ENCODE measurements at regions not wholly inside any gene's neighbourhood (a gene's known extent, or its start where the extent isn't known, plus 50 kb on each side); places are given as distances from the start of the nearest gene placed in this dataset.

GRCh38 chr2:195486987-195487644 lies 169.9 kb upstream of the SLC39A10 start:
- TF ChIP-seq, protein P1, sequence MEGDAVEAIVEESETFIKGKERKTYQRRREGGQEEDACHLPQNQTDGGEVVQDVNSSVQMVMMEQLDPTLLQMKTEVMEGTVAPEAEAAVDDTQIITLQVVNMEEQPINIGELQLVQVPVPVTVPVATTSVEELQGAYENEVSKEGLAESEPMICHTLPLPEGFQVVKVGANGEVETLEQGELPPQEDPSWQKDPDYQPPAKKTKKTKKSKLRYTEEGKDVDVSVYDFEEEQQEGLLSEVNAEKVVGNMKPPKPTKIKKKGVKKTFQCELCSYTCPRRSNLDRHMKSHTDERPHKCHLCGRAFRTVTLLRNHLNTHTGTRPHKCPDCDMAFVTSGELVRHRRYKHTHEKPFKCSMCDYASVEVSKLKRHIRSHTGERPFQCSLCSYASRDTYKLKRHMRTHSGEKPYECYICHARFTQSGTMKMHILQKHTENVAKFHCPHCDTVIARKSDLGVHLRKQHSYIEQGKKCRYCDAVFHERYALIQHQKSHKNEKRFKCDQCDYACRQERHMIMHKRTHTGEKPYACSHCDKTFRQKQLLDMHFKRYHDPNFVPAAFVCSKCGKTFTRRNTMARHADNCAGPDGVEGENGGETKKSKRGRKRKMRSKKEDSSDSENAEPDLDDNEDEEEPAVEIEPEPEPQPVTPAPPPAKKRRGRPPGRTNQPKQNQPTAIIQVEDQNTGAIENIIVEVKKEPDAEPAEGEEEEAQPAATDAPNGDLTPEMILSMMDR (IDR thresholded peaks at IDR 0.05), result no peak
- no peak for TF ChIP-seq ZFX (IDR thresholded peaks at IDR 0.05; ENCODE audit: borderline replicate concordance)
- H3K27ac ChIP-seq, result no peak overlapping the region

DNA sequence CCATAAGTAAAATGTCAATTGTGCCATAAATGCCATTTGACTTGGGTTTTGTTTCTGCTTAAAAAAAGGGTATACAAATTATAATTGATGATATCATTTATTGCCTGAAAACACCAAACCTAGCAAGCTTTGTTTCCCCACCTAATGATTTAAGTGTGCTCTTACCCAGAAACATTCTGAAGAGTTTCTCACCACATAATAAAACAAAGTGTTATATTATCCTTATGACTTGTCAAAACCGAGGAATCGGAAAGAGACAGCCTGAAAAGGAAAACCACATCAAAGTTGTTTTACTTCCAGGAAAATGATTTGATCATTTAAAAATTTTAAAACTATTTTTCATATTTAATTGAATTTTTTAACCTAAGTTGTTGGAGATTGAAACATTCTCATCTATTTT lies 170.5 kb upstream of the SLC39A10 start:
- no peak overlapping the region for H3K27ac ChIP-seq
- TF ChIP-seq, protein P1 (IDR thresholded peaks at IDR 0.05), result no peak

DNA sequence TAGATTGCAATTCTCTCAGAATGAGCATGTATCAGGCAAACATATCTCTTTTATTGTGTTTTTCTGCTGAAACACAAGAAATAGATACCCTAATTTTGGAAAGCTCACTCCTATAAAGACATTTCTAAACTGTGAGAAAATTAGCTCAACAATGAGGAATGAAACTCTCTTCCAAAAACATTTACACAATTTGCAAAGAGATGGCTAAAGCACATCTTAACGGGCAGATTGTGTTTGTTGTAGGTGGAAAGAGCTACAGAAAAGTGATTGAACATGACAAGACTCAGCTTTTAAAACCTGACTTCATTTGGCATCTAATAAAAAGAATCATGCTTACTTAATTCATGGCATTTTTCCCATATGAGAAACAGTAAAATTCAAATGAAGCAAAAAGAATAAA lies 175.0 kb upstream of the SLC39A10 start:
- TF ChIP-seq ZFX (IDR thresholded peaks at IDR 0.05; ENCODE audit: borderline replicate concordance), result no peak
- TF ChIP-seq, protein P1 (IDR thresholded peaks at IDR 0.05), result no peak
- H3K27ac ChIP-seq, result no peak overlapping the region

GRCh38 chr2:195480121-195480520 lies 176.9 kb upstream of the SLC39A10 start:
- TF ChIP-seq, protein P1 (IDR thresholded peaks at IDR 0.05), result no peak
- no peak for TF ChIP-seq ZFX (IDR thresholded peaks at IDR 0.05; ENCODE audit: borderline replicate concordance)
- no peak overlapping the region for H3K27ac ChIP-seq

GRCh38 chr2:195479407-195479806 lies 177.6 kb upstream of the SLC39A10 start:
- TF ChIP-seq, protein P1 (IDR thresholded peaks at IDR 0.05), result no peak
- no peak for TF ChIP-seq ZFX (IDR thresholded peaks at IDR 0.05; ENCODE audit: borderline replicate concordance)
- H3K27ac ChIP-seq, result no peak overlapping the region

- no peak for TF ChIP-seq ZFX (IDR thresholded peaks at IDR 0.05; ENCODE audit: borderline replicate concordance)
- TF ChIP-seq, protein P1 (IDR thresholded peaks at IDR 0.05), result no peak
- no peak overlapping the region for H3K27ac ChIP-seq
Observed at GRCh38 chr2:195477996-195478382, 179.0 kb upstream of the SLC39A10 start.

DNA sequence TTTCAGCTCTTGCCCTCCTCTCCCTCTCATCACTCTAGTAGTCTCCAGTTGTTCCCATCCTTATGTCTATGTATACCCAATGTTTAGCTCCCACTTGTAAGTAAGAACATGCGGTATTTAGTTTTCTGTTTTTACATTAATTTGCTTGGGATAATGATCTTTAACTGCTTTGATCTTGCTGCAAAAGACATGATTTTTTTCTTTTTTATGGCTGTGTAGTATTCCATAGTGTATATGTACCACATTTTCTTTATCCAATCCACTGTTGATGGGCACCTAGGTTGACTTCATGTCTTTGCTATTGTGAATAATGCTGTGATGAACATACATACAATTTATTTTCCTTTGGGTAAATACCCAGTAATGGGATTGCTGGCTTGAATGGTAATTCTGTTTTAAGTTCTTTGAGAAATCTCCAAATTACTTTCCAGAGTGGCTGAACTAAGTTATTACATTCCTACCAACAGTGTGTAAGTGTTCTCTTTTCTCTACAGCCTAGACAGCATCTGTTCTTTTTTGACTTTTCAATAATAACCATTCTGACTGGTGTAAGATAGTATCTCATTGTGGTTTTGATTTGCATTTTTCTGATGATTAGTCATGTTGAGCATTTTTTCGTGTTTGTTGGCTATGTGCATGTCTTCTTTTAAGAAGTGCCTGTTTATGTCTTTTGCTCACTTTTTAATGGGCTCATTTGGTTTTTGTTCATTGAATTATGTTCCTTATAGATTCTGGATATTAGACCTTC lies 179.6 kb upstream of the SLC39A10 start:
- TF ChIP-seq, protein P1 (IDR thresholded peaks at IDR 0.05), result no peak
- TF ChIP-seq ZFX (IDR thresholded peaks at IDR 0.05; ENCODE audit: borderline replicate concordance), result no peak
- no peak overlapping the region for H3K27ac ChIP-seq

Measured in 22Rv1 (cell line).